ENCODE measurements at regions not wholly inside any gene's neighbourhood (a gene's known extent, or its start where the extent isn't known, plus 50 kb on each side); places are given as distances from the start of the nearest gene placed in this dataset.

DNA sequence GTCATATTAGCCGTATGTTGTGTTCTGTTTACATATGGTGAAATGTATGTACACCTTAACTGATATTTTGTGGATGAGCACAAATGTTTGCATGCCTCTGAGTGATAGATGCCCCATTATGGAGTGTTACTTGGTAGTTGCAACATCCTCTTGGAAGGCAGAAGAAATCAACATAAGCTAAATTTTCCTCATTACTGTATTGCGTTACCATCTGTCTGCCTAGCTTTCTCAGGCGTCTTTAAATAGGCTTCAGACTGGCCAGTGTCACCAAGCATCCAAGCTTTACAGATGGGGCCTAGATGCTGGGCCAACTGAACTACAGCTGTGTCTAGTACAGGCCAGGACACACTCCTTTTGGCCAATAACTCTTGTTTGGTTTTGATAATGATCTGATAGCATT lies 250.6 kb downstream of the SAMD5 start:
- H3K4me3 ChIP-seq (ENCODE audit: low read depth in 1 of 2, low read length in 1 of 2): no peak overlapping the region
- TF ChIP-seq, protein P1, sequence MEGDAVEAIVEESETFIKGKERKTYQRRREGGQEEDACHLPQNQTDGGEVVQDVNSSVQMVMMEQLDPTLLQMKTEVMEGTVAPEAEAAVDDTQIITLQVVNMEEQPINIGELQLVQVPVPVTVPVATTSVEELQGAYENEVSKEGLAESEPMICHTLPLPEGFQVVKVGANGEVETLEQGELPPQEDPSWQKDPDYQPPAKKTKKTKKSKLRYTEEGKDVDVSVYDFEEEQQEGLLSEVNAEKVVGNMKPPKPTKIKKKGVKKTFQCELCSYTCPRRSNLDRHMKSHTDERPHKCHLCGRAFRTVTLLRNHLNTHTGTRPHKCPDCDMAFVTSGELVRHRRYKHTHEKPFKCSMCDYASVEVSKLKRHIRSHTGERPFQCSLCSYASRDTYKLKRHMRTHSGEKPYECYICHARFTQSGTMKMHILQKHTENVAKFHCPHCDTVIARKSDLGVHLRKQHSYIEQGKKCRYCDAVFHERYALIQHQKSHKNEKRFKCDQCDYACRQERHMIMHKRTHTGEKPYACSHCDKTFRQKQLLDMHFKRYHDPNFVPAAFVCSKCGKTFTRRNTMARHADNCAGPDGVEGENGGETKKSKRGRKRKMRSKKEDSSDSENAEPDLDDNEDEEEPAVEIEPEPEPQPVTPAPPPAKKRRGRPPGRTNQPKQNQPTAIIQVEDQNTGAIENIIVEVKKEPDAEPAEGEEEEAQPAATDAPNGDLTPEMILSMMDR (IDR thresholded peaks at IDR 0.05): no peak
- H3K9me3 ChIP-seq: no peaks in the 10 kb centered on the region
- no peaks in the 10 kb centered on the region for H3K27me3 ChIP-seq
- no peaks in the 10 kb centered on the region for H3K4me1 ChIP-seq (ENCODE audit: control insufficient read depth in 1 of 2, insufficient read depth in 1 of 2, low read depth in 1 of 2, low read length in 1 of 2)
- no peaks in the 10 kb centered on the region for H3K36me3 ChIP-seq
- no peak overlapping the region for H3K27ac ChIP-seq

DNA sequence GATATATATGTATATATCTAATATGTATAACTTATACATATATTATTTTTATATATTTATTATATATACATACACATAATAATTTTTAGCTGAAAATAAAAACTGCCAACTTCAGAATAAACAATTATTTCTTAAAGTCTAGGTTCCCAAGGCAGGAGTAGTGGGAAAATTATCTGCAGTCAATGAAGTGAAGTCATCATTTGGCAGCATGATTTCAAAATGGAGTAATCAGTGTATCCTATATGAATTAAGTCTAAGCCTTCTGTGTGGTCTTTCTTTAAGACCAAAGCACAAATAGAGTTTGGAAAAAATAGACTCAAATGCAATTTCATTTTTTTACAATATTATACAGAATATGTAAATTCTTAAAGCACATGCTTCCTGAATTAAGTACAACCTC lies 251.0 kb downstream of the SAMD5 start:
- no peaks in the 10 kb centered on the region for H3K36me3 ChIP-seq
- H3K27me3 ChIP-seq: no peaks in the 10 kb centered on the region
- no peaks in the 10 kb centered on the region for H3K9me3 ChIP-seq
- no peak overlapping the region for H3K27ac ChIP-seq
- H3K4me3 ChIP-seq (ENCODE audit: low read depth in 1 of 2, low read length in 1 of 2): no peak overlapping the region
- TF ChIP-seq, protein P1 (IDR thresholded peaks at IDR 0.05): no peak
- H3K4me1 ChIP-seq (ENCODE audit: control insufficient read depth in 1 of 2, insufficient read depth in 1 of 2, low read depth in 1 of 2, low read length in 1 of 2): no peaks in the 10 kb centered on the region

DNA sequence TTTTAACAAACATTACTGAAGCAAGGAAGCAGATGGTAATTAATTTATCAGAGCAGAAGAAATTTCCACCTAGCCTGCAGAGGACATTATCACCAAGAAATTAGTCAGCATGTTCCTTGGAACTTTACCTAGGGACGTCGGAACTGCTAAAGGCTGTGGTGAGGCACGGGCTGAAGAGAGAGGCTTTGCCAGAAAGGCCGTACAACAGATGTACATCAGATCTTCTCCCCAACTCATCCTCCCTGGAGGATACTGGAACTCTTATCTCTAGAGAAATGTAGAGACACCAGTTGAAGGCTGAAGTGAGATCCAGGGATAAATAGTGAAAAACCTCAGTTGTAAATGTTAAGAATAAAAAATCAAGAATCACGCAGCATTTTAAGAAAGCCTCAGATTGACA lies 257.1 kb downstream of the SAMD5 start:
- no peaks in the 10 kb centered on the region for H3K36me3 ChIP-seq
- no peak overlapping the region for H3K4me3 ChIP-seq (ENCODE audit: low read depth in 1 of 2, low read length in 1 of 2)
- H3K27ac ChIP-seq: no peak overlapping the region
- no peaks in the 10 kb centered on the region for H3K27me3 ChIP-seq
- no peaks in the 10 kb centered on the region for H3K9me3 ChIP-seq
- no peaks in the 10 kb centered on the region for H3K4me1 ChIP-seq (ENCODE audit: control insufficient read depth in 1 of 2, insufficient read depth in 1 of 2, low read depth in 1 of 2, low read length in 1 of 2)
- TF ChIP-seq, protein P1 (IDR thresholded peaks at IDR 0.05): no peak

DNA sequence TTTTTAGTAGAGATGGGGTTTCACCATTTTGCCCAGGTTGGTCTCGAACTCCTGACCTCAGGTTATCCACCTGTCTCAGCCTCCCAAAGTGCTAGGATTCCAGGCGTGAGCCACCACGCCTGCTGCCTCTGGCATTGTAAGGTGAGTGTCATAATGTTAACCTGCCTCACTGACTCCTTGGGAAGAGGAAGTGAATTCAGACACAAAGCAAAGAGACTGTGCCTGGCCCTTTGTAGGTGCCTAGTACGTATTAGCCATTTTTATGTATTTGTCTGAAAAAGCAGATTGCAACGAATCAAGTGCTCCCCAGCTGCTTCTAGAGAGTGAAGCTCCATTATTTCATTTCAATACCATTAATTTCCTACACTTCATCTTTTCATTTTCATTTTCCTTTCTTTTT lies 260.5 kb downstream of the SAMD5 start:
- Histone ChIP-seq H3K27ac (no peak overlapping the region), H3K4me3 (ENCODE audit: low read depth in 1 of 2, low read length in 1 of 2) (no peak overlapping the region), H3K27me3 (no peaks in the 10 kb centered on the region), H3K36me3 (no peaks in the 10 kb centered on the region), H3K9me3 (no peaks in the 10 kb centered on the region), H3K4me1 (ENCODE audit: control insufficient read depth in 1 of 2, insufficient read depth in 1 of 2, low read depth in 1 of 2, low read length in 1 of 2) (no peaks in the 10 kb centered on the region)
- TF ChIP-seq, protein P1 (IDR thresholded peaks at IDR 0.05): no peak

DNA sequence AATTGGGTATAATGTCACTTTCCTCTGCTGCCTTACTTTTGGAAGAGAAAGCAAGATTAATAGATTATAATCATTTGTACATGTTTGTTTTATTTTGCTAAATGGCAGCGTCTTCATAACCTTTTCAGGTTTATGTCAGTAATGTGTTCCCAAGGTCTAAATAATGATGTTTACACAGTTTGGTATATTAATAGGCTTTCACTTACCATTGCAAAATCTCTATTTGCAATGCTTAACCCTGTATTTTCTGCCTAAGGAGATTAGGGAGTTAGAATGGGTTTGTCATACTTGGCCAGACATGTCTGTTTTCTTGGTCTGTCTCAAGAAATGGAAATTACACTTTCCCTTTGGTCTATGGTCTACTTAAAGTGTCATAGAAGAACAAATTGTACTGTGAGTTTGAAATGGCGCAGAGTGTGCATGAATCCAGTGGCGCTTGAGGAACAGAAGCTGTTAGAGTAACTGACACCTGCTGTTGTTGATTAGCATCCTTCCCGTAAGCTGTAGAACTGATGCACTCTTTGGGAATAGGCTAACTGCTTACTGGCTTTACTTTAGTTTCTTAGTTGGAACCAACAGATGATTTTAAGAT lies 261.1 kb downstream of the SAMD5 start:
- Histone ChIP-seq H3K4me3 (ENCODE audit: low read depth in 1 of 2, low read length in 1 of 2) (no peak overlapping the region), H3K27ac (no peak overlapping the region), H3K4me1 (ENCODE audit: control insufficient read depth in 1 of 2, insufficient read depth in 1 of 2, low read depth in 1 of 2, low read length in 1 of 2) (no peaks in the 10 kb centered on the region), H3K27me3 (no peaks in the 10 kb centered on the region), H3K36me3 (no peaks in the 10 kb centered on the region), H3K9me3 (no peaks in the 10 kb centered on the region)
- TF ChIP-seq, protein P1 (IDR thresholded peaks at IDR 0.05): no peak

DNA sequence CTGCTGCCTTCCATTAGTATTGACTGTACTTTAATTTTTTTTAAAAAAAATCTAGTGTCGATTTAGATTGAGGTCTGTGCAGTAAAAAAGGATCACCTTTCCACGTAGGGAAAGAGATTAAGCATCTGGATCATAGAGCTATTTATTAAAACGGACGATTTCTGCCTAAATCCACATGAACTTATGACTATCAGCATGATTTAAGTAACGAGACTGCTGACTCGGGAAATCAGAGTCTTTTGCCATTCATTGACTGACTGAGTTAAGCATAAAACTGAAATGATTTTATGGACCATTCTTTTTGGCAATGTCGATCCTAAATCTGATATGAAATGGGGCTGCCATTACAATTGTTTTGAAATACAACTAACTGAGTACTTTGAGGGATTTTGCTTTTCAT lies 261.7 kb downstream of the SAMD5 start:
- H3K36me3 ChIP-seq: no peaks in the 10 kb centered on the region
- no peak overlapping the region for H3K4me3 ChIP-seq (ENCODE audit: low read depth in 1 of 2, low read length in 1 of 2)
- no peak overlapping the region for H3K27ac ChIP-seq
- TF ChIP-seq, protein P1 (IDR thresholded peaks at IDR 0.05): no peak
- H3K9me3 ChIP-seq: no peaks in the 10 kb centered on the region
- H3K27me3 ChIP-seq: no peaks in the 10 kb centered on the region
- no peaks in the 10 kb centered on the region for H3K4me1 ChIP-seq (ENCODE audit: control insufficient read depth in 1 of 2, insufficient read depth in 1 of 2, low read depth in 1 of 2, low read length in 1 of 2)

Measured in neutrophil (primary cell).